B cell (primary cell): ENCODE measurements at regions not wholly inside any gene's neighbourhood (a gene's known extent, or its start where the extent isn't known, plus 50 kb on each side); places are given as distances from the start of the nearest gene placed in this dataset.

Source experiments
- EZH2 ChIP-seq: IDR thresholded peaks from 2 replicates; pipeline ENCODE4 v1.6.1; 2012; ENCODE audit warnings: borderline replicate concordance, low read depth, mild to moderate bottlenecking, moderate library complexity, low read length; ENCODE audit not compliant: insufficient read depth, poor library complexity, severe bottlenecking
- TF ChIP-seq, protein P1 (sequence below): fragments of 200-600 bp; IDR thresholded peaks from one replicate; pipeline ENCODE4 v1.8.0; 2022; ENCODE audit warnings: antibody characterized with exemption, mild to moderate bottlenecking

DNA sequence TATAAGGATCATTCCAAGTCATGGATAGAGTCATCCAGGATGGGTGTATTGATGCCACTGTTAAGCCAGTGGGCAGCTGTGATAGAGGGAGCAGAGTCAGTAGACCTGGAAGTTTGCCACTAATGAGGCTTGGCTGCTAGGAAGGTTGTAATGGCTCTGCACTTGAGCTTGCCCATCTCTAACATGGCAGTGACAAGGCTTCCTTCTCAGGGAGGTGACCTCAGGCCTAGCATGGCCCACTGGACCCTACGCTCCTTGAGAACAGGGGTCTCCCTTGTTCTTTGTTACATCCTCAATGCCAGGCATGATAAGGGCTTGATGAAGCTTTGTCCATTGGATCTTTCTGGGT is 155.1 kb downstream of the CD83 start:
- TF ChIP-seq, protein P1, sequence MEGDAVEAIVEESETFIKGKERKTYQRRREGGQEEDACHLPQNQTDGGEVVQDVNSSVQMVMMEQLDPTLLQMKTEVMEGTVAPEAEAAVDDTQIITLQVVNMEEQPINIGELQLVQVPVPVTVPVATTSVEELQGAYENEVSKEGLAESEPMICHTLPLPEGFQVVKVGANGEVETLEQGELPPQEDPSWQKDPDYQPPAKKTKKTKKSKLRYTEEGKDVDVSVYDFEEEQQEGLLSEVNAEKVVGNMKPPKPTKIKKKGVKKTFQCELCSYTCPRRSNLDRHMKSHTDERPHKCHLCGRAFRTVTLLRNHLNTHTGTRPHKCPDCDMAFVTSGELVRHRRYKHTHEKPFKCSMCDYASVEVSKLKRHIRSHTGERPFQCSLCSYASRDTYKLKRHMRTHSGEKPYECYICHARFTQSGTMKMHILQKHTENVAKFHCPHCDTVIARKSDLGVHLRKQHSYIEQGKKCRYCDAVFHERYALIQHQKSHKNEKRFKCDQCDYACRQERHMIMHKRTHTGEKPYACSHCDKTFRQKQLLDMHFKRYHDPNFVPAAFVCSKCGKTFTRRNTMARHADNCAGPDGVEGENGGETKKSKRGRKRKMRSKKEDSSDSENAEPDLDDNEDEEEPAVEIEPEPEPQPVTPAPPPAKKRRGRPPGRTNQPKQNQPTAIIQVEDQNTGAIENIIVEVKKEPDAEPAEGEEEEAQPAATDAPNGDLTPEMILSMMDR = no peak
- no peak for TF ChIP-seq EZH2
